Breast epithelium (tissue), 4 donors: ENCODE measurements at regions not wholly inside any gene's neighbourhood (a gene's known extent, or its start where the extent isn't known, plus 50 kb on each side); places are given as distances from the start of the nearest gene placed in this dataset.

Experiments
- DNase-seq, 2 donors: peaks; one replicate each; pipeline ENCODE4 v3.0.0-alpha.2; 2019; ENCODE audit warnings: low spot score in 2 of 2
- H3K27ac ChIP-seq, 2 donors: fragments of 200-600 bp; sonication (generic) in 1 of 2; one replicate each; pipeline ENCODE4 v1.5.1; 2016 to 2019; ENCODE audit warnings: mild to moderate bottlenecking in 1 of 2
- H3K27me3 ChIP-seq, 2 donors: fragments of 200-600 bp; sonication (generic) in 1 of 2; one replicate each; pipeline versions ENCODE4 v1.5.1 to v1.6.0; 2017 to 2019; ENCODE audit warnings: control low read depth in 1 of 2, mild to moderate bottlenecking in 1 of 2
- H3K36me3 ChIP-seq: fragments of 200-600 bp; one replicate; pipeline ENCODE4 v1.5.1; 2019
- H3K4me1 ChIP-seq, 2 donors: fragments of 200-600 bp; sonication (generic); one replicate each; pipeline ENCODE4 v1.5.1; 2016 to 2019; ENCODE audit warnings: control low read depth in 1 of 2
- H3K4me3 ChIP-seq, 3 donors: fragments of 200-600 bp; sonication (generic); 1 replicate in 2 of 3; 2 replicates in 1 of 3; pipeline ENCODE4 v1.5.1; 2016 to 2019; ENCODE audit warnings: mild to moderate bottlenecking in 3 of 3, moderate library complexity in 2 of 3
- H3K9me3 ChIP-seq, 2 donors: fragments of 200-600 bp; sonication (generic) in 1 of 2; one replicate each; pipeline ENCODE4 v1.5.1; 2016 to 2019; ENCODE audit warnings: control low read depth in 1 of 2
- CTCF ChIP-seq, 3 donors: fragments of 450-650 bp; IDR thresholded peaks; one replicate each; pipeline ENCODE4 v1.5.1; 2016 to 2017; ENCODE audit warnings: antibody characterized with exemption in 3 of 3, mild to moderate bottlenecking in 3 of 3, moderate library complexity in 3 of 3
- POLR2A ChIP-seq: fragments of 450-650 bp; IDR thresholded peaks from one replicate; pipeline ENCODE4 v1.6.1; 2016; ENCODE audit warnings: antibody characterized with exemption, mild to moderate bottlenecking, moderate library complexity
- POLR2AphosphoS5 ChIP-seq, 3 donors: sonication (generic); formaldehyde crosslinking; IDR thresholded peaks; one replicate each; pipeline ENCODE4 v1.6.1; 2017; ENCODE audit warnings: antibody characterized with exemption in 3 of 3
- intact Hi-C: fragments of 100-400 bp; cut with DNase I; formaldehyde crosslinking; loops from one replicate; pipeline ENCODE4 v1.15.1; 2023; ENCODE audit warnings: low total_unique reads

GRCh38 chr11:57092028-57092698 is 89.6 kb upstream of the LRRC55 start:
- no peak overlapping the region for H3K4me3 ChIP-seq
- H3K4me1 ChIP-seq, result no peaks in the 10 kb centered on the region
- no peak for DNase-seq
- no peaks in the 10 kb centered on the region for H3K36me3 ChIP-seq
- H3K27me3 ChIP-seq, result no peaks in the 10 kb centered on the region
- no peak for TF ChIP-seq POLR2A
- no peak for TF ChIP-seq POLR2AphosphoS5 (IDR thresholded peaks at IDR 0.05)
- no peak for TF ChIP-seq CTCF (IDR thresholded peaks at IDR 0.05)
- H3K27ac ChIP-seq, result no peak overlapping the region
- intact Hi-C loops, result no loop called here
- no peaks in the 10 kb centered on the region for H3K9me3 ChIP-seq

- Histone ChIP-seq H3K4me3 (no peak overlapping the region), H3K27ac (no peak overlapping the region), H3K36me3 (no peaks in the 10 kb centered on the region), H3K27me3 (no peaks in the 10 kb centered on the region), H3K9me3 (no peaks in the 10 kb centered on the region), H3K4me1 (no peaks in the 10 kb centered on the region)
- DNase-seq, result no peak
- intact Hi-C loops, result no loop called here
- no peak for TF ChIP-seq CTCF (IDR thresholded peaks at IDR 0.05)
- no peak for TF ChIP-seq POLR2A
- TF ChIP-seq POLR2AphosphoS5 (IDR thresholded peaks at IDR 0.05), result no peak
These were observed 87.4 kb upstream of the LRRC55 start for GRCh38 chr11:57094181-57094935.

GRCh38 chr11:57095417-57095816 is 86.3 kb upstream of the LRRC55 start:
- H3K27me3 ChIP-seq, result no peaks in the 10 kb centered on the region
- no peaks in the 10 kb centered on the region for H3K9me3 ChIP-seq
- no peak overlapping the region for H3K27ac ChIP-seq
- TF ChIP-seq POLR2A (no peak), POLR2AphosphoS5 (IDR thresholded peaks at IDR 0.05) (no peak), CTCF (IDR thresholded peaks at IDR 0.05) (no peak)
- no peak for DNase-seq
- H3K4me1 ChIP-seq, result no peaks in the 10 kb centered on the region
- intact Hi-C loops, result no loop called here
- no peak overlapping the region for H3K4me3 ChIP-seq
- no peaks in the 10 kb centered on the region for H3K36me3 ChIP-seq

GRCh38 chr11:57095896-57096295 is 85.9 kb upstream of the LRRC55 start:
- no peak for TF ChIP-seq POLR2A
- no peak for TF ChIP-seq CTCF (IDR thresholded peaks at IDR 0.05)
- no peaks in the 10 kb centered on the region for H3K27me3 ChIP-seq
- H3K4me3 ChIP-seq, result no peak overlapping the region
- no peaks in the 10 kb centered on the region for H3K9me3 ChIP-seq
- no peaks in the 10 kb centered on the region for H3K36me3 ChIP-seq
- intact Hi-C loops, result no loop called here
- H3K4me1 ChIP-seq, result no peaks in the 10 kb centered on the region
- no peak for DNase-seq
- no peak overlapping the region for H3K27ac ChIP-seq

GRCh38 chr11:57097149-57097548 is 84.6 kb upstream of the LRRC55 start:
- Histone ChIP-seq H3K27me3 (no peaks in the 10 kb centered on the region), H3K36me3 (no peaks in the 10 kb centered on the region), H3K4me3 (no peak overlapping the region), H3K4me1 (no peaks in the 10 kb centered on the region), H3K27ac (no peak overlapping the region), H3K9me3 (no peaks in the 10 kb centered on the region)
- intact Hi-C loops, result no loop called here
- no peak for TF ChIP-seq POLR2A
- no peak for TF ChIP-seq CTCF (IDR thresholded peaks at IDR 0.05)
- no peak for TF ChIP-seq POLR2AphosphoS5 (IDR thresholded peaks at IDR 0.05)
- DNase-seq, result no peak
